Cardiac muscle cell (in vitro differentiated cells and primary cell): ENCODE measurements at regions not wholly inside any gene's neighbourhood (a gene's known extent, or its start where the extent isn't known, plus 50 kb on each side); places are given as distances from the start of the nearest gene placed in this dataset.
"Not testable (repeated sequence)": the region's sequence is repeated elsewhere in the genome, so short reads cannot be mapped to it uniquely, and the experiment has no call there.

Source experiments
- DNase-seq, 2 donors: peaks; one replicate each; pipeline versions ENCODE4 v3.0.0 to v3.0.0-alpha.2; 2010 to 2017; ENCODE audit warnings: low read depth in 1 of 2, low spot score in 1 of 2
- H3K27ac ChIP-seq: fragments of 200-600 bp; sonication (generic); 2 replicates; pipeline ENCODE4 v1.5.1; 2016
- H3K27me3 ChIP-seq: fragments of 200-600 bp; sonication (generic); 2 replicates; pipeline ENCODE4 v1.6.0; 2016; ENCODE audit warnings: control low read depth
- H3K36me3 ChIP-seq: fragments of 200-600 bp; sonication (generic); 2 replicates; pipeline ENCODE4 v1.5.1; 2016; ENCODE audit warnings: control low read depth
- H3K4me1 ChIP-seq: fragments of 200-600 bp; sonication (generic); 2 replicates; pipeline ENCODE4 v1.8.1; 2017; ENCODE audit warnings: low read depth, mild to moderate bottlenecking, mixed run types
- H3K4me3 ChIP-seq: fragments of 200-600 bp; sonication (generic); 2 replicates; pipeline ENCODE4 v1.5.1; 2016; ENCODE audit warnings: mild to moderate bottlenecking
- H3K9me3 ChIP-seq: fragments of 200-600 bp; sonication (generic); 2 replicates; pipeline ENCODE4 v1.5.1; 2017; ENCODE audit warnings: low read depth, mild to moderate bottlenecking, control low read depth
- TF ChIP-seq, protein P1 (sequence below): IDR thresholded peaks from 2 replicates; pipeline ENCODE4 v1.5.1; 2012; ENCODE audit warnings: low read depth, mild to moderate bottlenecking, low read length

DNA sequence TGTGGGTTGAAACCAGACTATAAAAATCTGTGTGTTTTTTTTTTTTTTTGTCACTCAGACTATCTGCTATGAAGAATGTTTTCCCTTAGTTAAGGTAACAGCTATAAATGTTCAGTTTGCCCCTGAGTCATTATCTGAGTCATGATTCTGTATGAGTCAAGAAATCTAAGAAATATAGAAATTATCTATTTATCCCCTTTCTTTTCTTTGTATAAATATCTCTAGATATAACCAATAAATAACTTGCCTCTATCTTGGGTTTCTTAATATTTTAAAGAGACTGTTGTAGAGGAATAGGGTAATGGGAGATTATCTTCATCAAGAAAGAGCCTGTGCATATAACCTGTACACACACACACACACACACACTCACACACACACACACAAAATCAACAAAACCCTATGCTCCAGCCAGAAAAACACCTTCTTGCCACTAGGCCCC, 161.7 kb upstream of the EEA1 start:
- DNase-seq: peak in 1 of 2 donors; percentile 53
- no peaks in the 10 kb centered on the region for H3K9me3 ChIP-seq
- H3K27ac ChIP-seq: no peak overlapping the region
- H3K36me3 ChIP-seq: no peaks in the 10 kb centered on the region
- H3K4me1 ChIP-seq: no peaks in the 10 kb centered on the region
- H3K27me3 ChIP-seq: no peaks in the 10 kb centered on the region
- TF ChIP-seq, protein P1, sequence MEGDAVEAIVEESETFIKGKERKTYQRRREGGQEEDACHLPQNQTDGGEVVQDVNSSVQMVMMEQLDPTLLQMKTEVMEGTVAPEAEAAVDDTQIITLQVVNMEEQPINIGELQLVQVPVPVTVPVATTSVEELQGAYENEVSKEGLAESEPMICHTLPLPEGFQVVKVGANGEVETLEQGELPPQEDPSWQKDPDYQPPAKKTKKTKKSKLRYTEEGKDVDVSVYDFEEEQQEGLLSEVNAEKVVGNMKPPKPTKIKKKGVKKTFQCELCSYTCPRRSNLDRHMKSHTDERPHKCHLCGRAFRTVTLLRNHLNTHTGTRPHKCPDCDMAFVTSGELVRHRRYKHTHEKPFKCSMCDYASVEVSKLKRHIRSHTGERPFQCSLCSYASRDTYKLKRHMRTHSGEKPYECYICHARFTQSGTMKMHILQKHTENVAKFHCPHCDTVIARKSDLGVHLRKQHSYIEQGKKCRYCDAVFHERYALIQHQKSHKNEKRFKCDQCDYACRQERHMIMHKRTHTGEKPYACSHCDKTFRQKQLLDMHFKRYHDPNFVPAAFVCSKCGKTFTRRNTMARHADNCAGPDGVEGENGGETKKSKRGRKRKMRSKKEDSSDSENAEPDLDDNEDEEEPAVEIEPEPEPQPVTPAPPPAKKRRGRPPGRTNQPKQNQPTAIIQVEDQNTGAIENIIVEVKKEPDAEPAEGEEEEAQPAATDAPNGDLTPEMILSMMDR: no peak
- H3K4me3 ChIP-seq: no peak overlapping the region

DNA sequence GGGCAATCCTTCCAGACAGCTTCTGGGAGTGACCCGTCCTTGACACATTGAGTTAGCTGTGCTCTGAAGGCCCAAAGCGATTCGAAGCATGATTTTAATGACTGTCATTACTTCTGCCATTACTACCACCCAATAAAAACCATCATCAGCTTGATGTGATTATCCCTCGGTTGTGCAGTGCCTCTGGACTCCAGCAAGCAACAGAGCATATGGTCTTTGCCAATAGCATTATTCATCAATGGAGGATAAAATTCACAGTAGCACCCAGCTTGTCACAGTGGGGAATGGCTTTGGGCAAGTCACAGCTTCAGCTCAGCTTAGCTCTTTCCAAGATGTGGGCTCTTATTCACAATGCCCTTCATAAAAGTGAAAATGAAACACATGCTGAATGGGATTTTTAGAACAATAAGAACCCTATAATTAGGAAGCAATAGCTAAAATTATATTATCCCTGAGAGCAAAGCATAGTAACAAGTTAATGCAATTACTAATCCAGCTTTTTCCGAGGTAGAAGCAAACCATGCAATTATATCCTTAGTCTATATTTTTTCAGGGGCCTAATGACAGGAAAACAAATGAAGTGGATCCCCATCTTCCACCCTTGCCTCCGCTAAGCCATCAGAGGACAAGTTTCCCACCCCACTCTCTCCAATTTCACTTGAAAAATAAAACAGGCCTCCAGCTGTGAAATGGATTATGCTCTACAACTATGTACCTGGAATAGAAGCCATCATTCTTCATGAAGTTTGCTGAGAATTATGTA, 163.0 kb upstream of the EEA1 start:
- no peaks in the 10 kb centered on the region for H3K36me3 ChIP-seq
- no peak overlapping the region for H3K4me3 ChIP-seq
- TF ChIP-seq, protein P1: no peak
- H3K27me3 ChIP-seq: no peaks in the 10 kb centered on the region
- H3K27ac ChIP-seq: no peak overlapping the region
- H3K4me1 ChIP-seq: no peaks in the 10 kb centered on the region
- no peaks in the 10 kb centered on the region for H3K9me3 ChIP-seq
- DNase-seq: no peak

DNA sequence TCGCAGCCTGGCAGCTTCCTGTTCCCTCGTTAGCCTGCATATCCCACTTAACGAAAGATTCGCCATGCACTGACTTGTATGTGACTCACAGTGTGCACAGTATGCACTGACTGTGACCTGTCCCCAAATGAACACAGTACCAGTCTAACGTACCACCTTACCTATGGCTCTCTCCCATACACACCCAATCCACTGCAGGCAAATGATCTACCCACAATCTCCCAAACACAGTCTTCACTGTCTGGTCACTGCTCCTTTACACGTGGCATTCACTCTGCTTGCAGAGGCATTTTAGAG, 163.5 kb upstream of the EEA1 start:
- Histone ChIP-seq H3K36me3 (no peaks in the 10 kb centered on the region), H3K4me3 (no peak overlapping the region), H3K27ac (no peak overlapping the region), H3K9me3 (no peaks in the 10 kb centered on the region), H3K4me1 (no peaks in the 10 kb centered on the region), H3K27me3 (no peaks in the 10 kb centered on the region)
- TF ChIP-seq, protein P1: no peak
- no peak for DNase-seq

DNA sequence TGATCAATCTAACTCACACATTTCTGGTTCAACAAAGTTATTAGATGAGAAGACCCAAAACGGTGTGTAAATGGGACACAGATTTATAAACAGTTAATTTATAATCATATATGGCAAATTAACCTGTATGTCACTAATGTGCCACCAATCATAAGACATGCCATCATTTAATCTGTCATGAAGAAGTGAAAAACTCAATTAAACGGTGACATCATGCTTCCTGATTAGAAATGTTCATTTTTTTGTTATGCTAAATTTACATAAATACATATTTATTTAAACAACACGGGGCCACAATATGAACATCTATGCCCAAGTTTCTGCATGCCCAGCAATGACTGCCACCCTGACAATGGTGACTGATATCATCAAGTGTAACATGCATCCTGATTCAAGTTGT, 164.1 kb upstream of the EEA1 start:
- H3K27me3 ChIP-seq: no peaks in the 10 kb centered on the region
- H3K27ac ChIP-seq: no peak overlapping the region
- TF ChIP-seq, protein P1: no peak
- no peak for DNase-seq
- no peaks in the 10 kb centered on the region for H3K9me3 ChIP-seq
- no peak overlapping the region for H3K4me3 ChIP-seq
- no peaks in the 10 kb centered on the region for H3K4me1 ChIP-seq
- no peaks in the 10 kb centered on the region for H3K36me3 ChIP-seq

DNA sequence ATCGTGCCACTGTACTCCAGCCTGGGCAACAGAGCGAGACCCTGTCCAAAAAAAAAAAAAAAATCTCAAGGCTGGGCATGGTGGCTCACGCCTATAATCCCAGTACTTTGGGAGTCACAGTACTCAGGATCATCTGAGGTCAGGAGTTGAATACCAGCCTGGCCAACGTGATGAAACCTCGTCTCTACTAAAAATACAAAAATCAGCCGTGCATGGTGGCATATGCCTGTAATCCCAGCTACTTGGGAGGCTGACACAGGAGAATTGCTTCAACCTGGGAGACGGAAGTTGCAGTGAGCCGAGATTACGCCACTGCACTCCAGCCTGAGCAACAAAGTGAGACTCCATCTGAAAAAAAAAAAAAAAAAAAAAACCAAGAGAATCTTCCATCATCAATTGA, 165.1 kb upstream of the EEA1 start:
- H3K27ac ChIP-seq, H3K4me3 ChIP-seq, DNase-seq, H3K36me3 ChIP-seq, H3K4me1 ChIP-seq, H3K9me3 ChIP-seq, H3K27me3 ChIP-seq: not testable (repeated sequence)

DNA sequence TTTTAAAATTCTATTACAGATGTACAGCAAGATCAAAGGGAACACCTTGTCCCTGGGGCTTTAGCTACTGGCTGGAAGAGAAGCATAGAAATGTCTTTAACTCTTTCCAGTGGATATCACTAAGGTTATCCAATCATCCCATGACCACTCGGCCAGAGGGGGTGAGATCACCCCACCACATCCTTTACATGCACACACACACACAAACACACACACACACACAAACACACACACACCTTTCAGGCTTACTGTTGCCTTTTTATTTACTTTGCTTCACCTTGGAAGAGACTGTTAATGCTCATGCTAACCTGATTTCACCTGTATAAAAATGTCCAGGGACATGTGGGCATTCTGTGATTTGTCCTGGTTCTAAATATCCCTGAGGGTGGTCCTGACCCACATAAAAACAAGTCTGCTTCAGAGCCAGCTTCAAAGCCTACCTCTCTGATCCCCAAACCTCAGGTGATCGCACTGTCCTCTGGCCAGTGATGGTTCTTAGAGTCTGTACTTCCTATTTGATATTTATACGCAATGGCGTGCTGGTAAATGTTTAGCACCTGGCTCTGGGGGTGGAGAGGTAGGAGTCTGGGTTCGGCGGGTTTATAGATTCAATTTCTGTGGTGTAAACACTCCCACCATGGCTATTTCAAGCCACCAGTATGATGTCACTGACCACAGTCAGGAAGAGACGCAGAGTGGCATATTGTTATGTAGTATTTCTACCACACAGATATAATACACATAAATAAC, 166.1 kb upstream of the EEA1 start:
- no peak overlapping the region for H3K27ac ChIP-seq
- H3K4me1 ChIP-seq: no peaks in the 10 kb centered on the region
- H3K27me3 ChIP-seq: no peaks in the 10 kb centered on the region
- TF ChIP-seq, protein P1: no peak
- H3K36me3 ChIP-seq: no peaks in the 10 kb centered on the region
- H3K9me3 ChIP-seq: no peaks in the 10 kb centered on the region
- no peak overlapping the region for H3K4me3 ChIP-seq
- no peak for DNase-seq
